ENCODE measurements at regions not wholly inside any gene's neighbourhood (a gene's known extent, or its start where the extent isn't known, plus 50 kb on each side); places are given as distances from the start of the nearest gene placed in this dataset.

DNA sequence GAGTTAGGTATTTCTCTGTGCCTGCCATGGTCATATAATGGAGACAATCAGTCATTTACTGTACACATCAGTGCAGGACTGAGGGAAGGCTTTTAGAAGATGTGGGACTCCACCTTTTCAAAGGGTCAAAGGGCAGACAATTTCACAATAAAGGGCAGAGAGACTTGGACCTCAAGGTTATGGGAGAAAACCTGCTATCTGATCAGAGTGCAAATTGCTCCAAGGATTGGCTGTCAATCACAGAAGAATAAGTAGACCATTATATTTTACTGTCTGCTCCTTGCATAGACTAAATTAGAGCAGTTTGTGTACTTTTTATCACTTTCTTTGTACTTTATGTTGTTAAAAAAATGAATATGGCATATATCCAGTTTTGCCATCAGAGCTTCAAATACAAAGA is 314.9 kb upstream of the ATP11B start:
- intact Hi-C loops (cut with DNase I), result no loop called here
- Histone ChIP-seq H3K36me3 (no peaks in the 10 kb centered on the region), H3K9me3 (no peaks in the 10 kb centered on the region), H3K27me3 (no peaks in the 10 kb centered on the region), H3K4me3 (no peak overlapping the region), H3K4me1 (no peaks in the 10 kb centered on the region), H3K27ac (no peak overlapping the region)
- no peak for DNase-seq (ENCODE audit: extremely low spot score in 2 of 2)
- TF ChIP-seq POLR2AphosphoS5 (IDR thresholded peaks at IDR 0.05; ENCODE audit: insufficient read depth in 1 of 2, low read depth in 1 of 2), result no peak
- TF ChIP-seq, protein P1, sequence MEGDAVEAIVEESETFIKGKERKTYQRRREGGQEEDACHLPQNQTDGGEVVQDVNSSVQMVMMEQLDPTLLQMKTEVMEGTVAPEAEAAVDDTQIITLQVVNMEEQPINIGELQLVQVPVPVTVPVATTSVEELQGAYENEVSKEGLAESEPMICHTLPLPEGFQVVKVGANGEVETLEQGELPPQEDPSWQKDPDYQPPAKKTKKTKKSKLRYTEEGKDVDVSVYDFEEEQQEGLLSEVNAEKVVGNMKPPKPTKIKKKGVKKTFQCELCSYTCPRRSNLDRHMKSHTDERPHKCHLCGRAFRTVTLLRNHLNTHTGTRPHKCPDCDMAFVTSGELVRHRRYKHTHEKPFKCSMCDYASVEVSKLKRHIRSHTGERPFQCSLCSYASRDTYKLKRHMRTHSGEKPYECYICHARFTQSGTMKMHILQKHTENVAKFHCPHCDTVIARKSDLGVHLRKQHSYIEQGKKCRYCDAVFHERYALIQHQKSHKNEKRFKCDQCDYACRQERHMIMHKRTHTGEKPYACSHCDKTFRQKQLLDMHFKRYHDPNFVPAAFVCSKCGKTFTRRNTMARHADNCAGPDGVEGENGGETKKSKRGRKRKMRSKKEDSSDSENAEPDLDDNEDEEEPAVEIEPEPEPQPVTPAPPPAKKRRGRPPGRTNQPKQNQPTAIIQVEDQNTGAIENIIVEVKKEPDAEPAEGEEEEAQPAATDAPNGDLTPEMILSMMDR (IDR thresholded peaks at IDR 0.05), result no peak
- TF ChIP-seq POLR2A (IDR thresholded peaks at IDR 0.05), result no peak

DNA sequence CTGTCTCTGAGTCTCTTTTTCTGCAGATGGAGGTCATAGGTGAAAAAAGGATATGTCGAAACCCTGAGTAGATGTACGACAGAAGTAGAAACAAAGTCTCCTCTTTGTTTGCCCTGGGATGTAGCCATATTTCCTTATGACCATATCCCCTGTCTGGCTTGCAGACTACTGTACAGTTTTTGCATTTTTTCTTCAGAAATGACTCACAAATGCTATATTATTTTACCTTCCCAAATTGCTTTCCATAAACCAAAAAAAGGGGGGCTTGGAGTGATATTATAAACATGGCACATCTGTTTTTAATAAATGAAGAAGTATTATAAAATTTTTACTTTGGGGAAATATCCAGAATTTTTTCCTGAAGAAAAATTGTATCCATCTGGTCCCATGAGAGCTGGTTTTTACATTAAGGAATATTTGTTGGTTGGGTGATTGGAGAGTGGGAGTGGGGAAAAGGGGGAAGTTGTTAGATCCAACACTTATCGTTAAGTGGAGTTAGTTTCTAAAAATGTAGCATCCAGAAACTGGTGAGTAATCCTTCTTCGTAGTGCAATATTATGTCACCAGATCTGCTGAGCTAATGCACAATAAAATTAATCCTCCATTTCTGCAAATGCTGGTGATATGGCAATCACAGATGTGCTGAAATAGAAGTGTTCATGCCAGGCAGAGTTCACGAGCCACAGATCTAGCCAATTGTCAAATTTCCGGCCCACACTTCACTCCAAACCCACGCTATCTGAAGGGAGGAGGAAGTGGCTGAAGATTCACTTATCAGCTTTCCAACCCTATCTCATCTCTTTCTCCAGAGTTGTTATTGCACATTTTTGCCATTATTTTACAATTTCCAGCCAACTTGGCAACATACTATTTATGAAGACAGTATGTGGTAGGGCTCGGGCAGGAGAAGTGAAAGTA is 313.6 kb upstream of the ATP11B start:
- no peak overlapping the region for H3K4me3 ChIP-seq
- TF ChIP-seq, protein P1 (IDR thresholded peaks at IDR 0.05), result no peak
- no peak for TF ChIP-seq POLR2A (IDR thresholded peaks at IDR 0.05)
- TF ChIP-seq POLR2AphosphoS5 (IDR thresholded peaks at IDR 0.05; ENCODE audit: insufficient read depth in 1 of 2, low read depth in 1 of 2), result no peak
- H3K9me3 ChIP-seq, result no peaks in the 10 kb centered on the region
- intact Hi-C loops (cut with DNase I), result no loop called here
- no peak for DNase-seq (ENCODE audit: extremely low spot score in 2 of 2)
- no peak overlapping the region for H3K27ac ChIP-seq
- H3K36me3 ChIP-seq, result no peaks in the 10 kb centered on the region
- no peaks in the 10 kb centered on the region for H3K27me3 ChIP-seq
- H3K4me1 ChIP-seq, result no peaks in the 10 kb centered on the region

DNA sequence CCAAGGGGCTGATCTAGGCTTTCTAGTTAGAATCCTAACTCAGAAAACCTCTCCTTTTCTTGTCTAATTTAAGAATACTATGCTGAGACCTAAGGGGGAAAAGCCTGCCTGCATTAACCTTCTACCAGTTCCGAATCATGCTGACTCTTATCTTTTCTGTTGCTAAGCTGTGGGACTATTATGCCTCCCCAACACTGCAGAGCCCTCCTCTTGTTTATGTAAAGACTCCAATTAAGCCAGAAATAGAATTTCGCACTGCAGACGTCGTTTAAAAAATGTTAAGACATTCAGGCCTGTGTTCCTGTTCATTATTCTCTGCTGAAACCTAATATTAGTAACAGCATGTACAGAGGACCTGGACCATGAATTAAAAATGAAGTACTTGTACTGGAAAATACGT is 310.6 kb upstream of the ATP11B start:
- no peaks in the 10 kb centered on the region for H3K9me3 ChIP-seq
- H3K4me3 ChIP-seq, result no peak overlapping the region
- intact Hi-C loops (cut with DNase I), result no loop called here
- H3K27ac ChIP-seq, result no peak overlapping the region
- no peak for TF ChIP-seq POLR2AphosphoS5 (IDR thresholded peaks at IDR 0.05; ENCODE audit: insufficient read depth in 1 of 2, low read depth in 1 of 2)
- TF ChIP-seq, protein P1 (IDR thresholded peaks at IDR 0.05), result no peak
- H3K36me3 ChIP-seq, result no peaks in the 10 kb centered on the region
- no peak for DNase-seq (ENCODE audit: extremely low spot score in 2 of 2)
- H3K4me1 ChIP-seq, result no peaks in the 10 kb centered on the region
- H3K27me3 ChIP-seq, result no peaks in the 10 kb centered on the region

DNA sequence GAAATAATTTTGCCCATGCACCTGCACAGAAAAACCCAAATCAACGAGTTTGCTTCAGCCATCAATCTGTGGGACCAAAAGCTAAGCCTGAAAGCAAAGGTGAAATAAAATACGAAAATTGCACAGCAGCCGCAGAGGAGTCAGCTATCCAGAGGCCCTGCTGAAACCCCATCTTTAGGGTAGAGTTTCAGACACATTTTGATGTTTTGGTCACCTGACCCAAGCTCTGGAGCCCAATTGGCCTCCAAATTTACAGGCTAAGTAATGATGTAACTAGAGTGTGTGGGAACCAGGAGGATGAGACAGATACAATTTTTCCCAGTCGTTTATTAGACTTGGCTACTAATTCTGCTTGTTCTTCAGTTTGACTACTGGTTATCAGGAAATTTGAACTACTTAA is 308.6 kb upstream of the ATP11B start:
- H3K4me1 ChIP-seq, result no peaks in the 10 kb centered on the region
- TF ChIP-seq, protein P1 (IDR thresholded peaks at IDR 0.05), result no peak
- no peak for TF ChIP-seq POLR2AphosphoS5 (IDR thresholded peaks at IDR 0.05; ENCODE audit: insufficient read depth in 1 of 2, low read depth in 1 of 2)
- no peak for TF ChIP-seq POLR2A (IDR thresholded peaks at IDR 0.05)
- no peak for DNase-seq (ENCODE audit: extremely low spot score in 2 of 2)
- H3K4me3 ChIP-seq, result no peak overlapping the region
- intact Hi-C loops (cut with DNase I), result no loop called here
- H3K36me3 ChIP-seq, result no peaks in the 10 kb centered on the region
- no peak overlapping the region for H3K27ac ChIP-seq
- H3K9me3 ChIP-seq, result no peaks in the 10 kb centered on the region
- no peaks in the 10 kb centered on the region for H3K27me3 ChIP-seq

DNA sequence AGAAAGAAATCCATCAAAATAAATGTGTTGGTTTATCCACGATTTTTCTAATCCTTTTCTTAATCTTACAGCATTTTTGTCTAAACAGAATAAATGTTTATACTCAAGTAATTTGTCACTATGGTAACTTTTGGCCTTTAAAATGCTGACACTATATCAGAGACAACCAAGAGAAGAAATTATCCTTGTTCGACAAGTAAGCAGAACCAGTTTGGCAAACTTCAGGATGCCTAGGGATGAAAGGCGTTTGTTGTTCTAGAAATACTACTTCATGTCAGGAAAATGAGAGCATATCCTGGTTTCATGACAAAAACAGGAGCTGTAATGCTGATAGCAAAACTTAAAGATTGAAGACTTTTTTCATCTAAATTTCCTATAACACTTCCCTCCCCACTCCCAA is 308.0 kb upstream of the ATP11B start:
- intact Hi-C loops (cut with DNase I), result no loop called here
- Histone ChIP-seq H3K9me3 (no peaks in the 10 kb centered on the region), H3K27ac (no peak overlapping the region), H3K36me3 (no peaks in the 10 kb centered on the region), H3K27me3 (no peaks in the 10 kb centered on the region), H3K4me3 (no peak overlapping the region), H3K4me1 (no peaks in the 10 kb centered on the region)
- TF ChIP-seq, protein P1 (IDR thresholded peaks at IDR 0.05), result no peak
- TF ChIP-seq POLR2A (IDR thresholded peaks at IDR 0.05) (no peak), POLR2AphosphoS5 (IDR thresholded peaks at IDR 0.05; ENCODE audit: insufficient read depth in 1 of 2, low read depth in 1 of 2) (no peak)
- DNase-seq (ENCODE audit: extremely low spot score in 2 of 2), result no peak

Data from vagina (tissue), 2 donors.